ENCODE measurements at regions not wholly inside any gene's neighbourhood (a gene's known extent, or its start where the extent isn't known, plus 50 kb on each side); places are given as distances from the start of the nearest gene placed in this dataset.

- DNase-seq (ENCODE audit: low read depth in 1 of 2, low spot score in 1 of 2) = no peak
- in situ Hi-C loops (cut with HindIII; ENCODE audit: low pct_unique_long_range_greater_than_20kb, low sequenced_read_pairs) = no loop called here
- TF ChIP-seq JUND (IDR thresholded peaks at IDR 0.05; ENCODE audit: low read depth) = no peak
Measured at GRCh38 chr21:18759267-18759666, 355.7 kb upstream of the TMPRSS15 start.

GRCh38 chr21:18759751-18760161 is 356.2 kb upstream of the TMPRSS15 start:
- peak in 1 of 2 experiments; percentile 10 for DNase-seq (ENCODE audit: low read depth in 1 of 2, low spot score in 1 of 2)
- TF ChIP-seq JUND (IDR thresholded peaks at IDR 0.05; ENCODE audit: low read depth) = no peak
- in situ Hi-C loops (cut with HindIII; ENCODE audit: low pct_unique_long_range_greater_than_20kb, low sequenced_read_pairs) = no loop called here

GRCh38 chr21:18760247-18760646 is 356.7 kb upstream of the TMPRSS15 start:
- in situ Hi-C loops (cut with HindIII; ENCODE audit: low pct_unique_long_range_greater_than_20kb, low sequenced_read_pairs) = no loop called here
- TF ChIP-seq JUND (IDR thresholded peaks at IDR 0.05; ENCODE audit: low read depth) = no peak
- peak in 1 of 2 experiments; percentile 75 for DNase-seq (ENCODE audit: low read depth in 1 of 2, low spot score in 1 of 2)

GRCh38 chr21:18764720-18765119 is 361.1 kb upstream of the TMPRSS15 start:
- TF ChIP-seq JUND (IDR thresholded peaks at IDR 0.05; ENCODE audit: low read depth) = no peak
- in situ Hi-C loops (cut with HindIII; ENCODE audit: low pct_unique_long_range_greater_than_20kb, low sequenced_read_pairs) = no loop called here
- DNase-seq (ENCODE audit: low read depth in 1 of 2, low spot score in 1 of 2) = no peak

GRCh38 chr21:18769599-18769998 is 366.0 kb upstream of the TMPRSS15 start:
- TF ChIP-seq JUND (IDR thresholded peaks at IDR 0.05; ENCODE audit: low read depth) = no peak
- in situ Hi-C loops (cut with HindIII; ENCODE audit: low pct_unique_long_range_greater_than_20kb, low sequenced_read_pairs) = no loop called here
- no peak for DNase-seq (ENCODE audit: low read depth in 1 of 2, low spot score in 1 of 2)

- no peak for TF ChIP-seq JUND (IDR thresholded peaks at IDR 0.05; ENCODE audit: low read depth)
- DNase-seq (ENCODE audit: low read depth in 1 of 2, low spot score in 1 of 2) = no peak
- in situ Hi-C loops (cut with HindIII; ENCODE audit: low pct_unique_long_range_greater_than_20kb, low sequenced_read_pairs) = no loop called here
Measured at GRCh38 chr21:18771845-18772380, 368.3 kb upstream of the TMPRSS15 start.

GRCh38 chr21:18772404-18772803 is 368.8 kb upstream of the TMPRSS15 start:
- in situ Hi-C loops (cut with HindIII; ENCODE audit: low pct_unique_long_range_greater_than_20kb, low sequenced_read_pairs) = no loop called here
- no peak for TF ChIP-seq JUND (IDR thresholded peaks at IDR 0.05; ENCODE audit: low read depth)
- no peak for DNase-seq (ENCODE audit: low read depth in 1 of 2, low spot score in 1 of 2)

GRCh38 chr21:18772897-18773296 is 369.3 kb upstream of the TMPRSS15 start:
- in situ Hi-C loops (cut with HindIII; ENCODE audit: low pct_unique_long_range_greater_than_20kb, low sequenced_read_pairs) = no loop called here

GRCh38 chr21:18776936-18777335 is 373.4 kb upstream of the TMPRSS15 start:
- in situ Hi-C loops (cut with HindIII; ENCODE audit: low pct_unique_long_range_greater_than_20kb, low sequenced_read_pairs) = no loop called here
- DNase-seq (ENCODE audit: low read depth in 1 of 2, low spot score in 1 of 2) = no peak
- TF ChIP-seq JUND (IDR thresholded peaks at IDR 0.05; ENCODE audit: low read depth) = no peak

More at GRCh38 chr21:18772897-18773296, 369.3 kb upstream of the TMPRSS15 start:
- TF ChIP-seq JUND (IDR thresholded peaks at IDR 0.05; ENCODE audit: low read depth) = no peak
- no peak for DNase-seq (ENCODE audit: low read depth in 1 of 2, low spot score in 1 of 2)

- in situ Hi-C loops (cut with HindIII; ENCODE audit: low pct_unique_long_range_greater_than_20kb, low sequenced_read_pairs) = no loop called here
- TF ChIP-seq JUND (IDR thresholded peaks at IDR 0.05; ENCODE audit: low read depth) = no peak
Measured at GRCh38 chr21:18782721-18783120, 379.1 kb upstream of the TMPRSS15 start.

GRCh38 chr21:18801468-18801867 is 397.9 kb upstream of the TMPRSS15 start:
- in situ Hi-C loops (cut with HindIII; ENCODE audit: low pct_unique_long_range_greater_than_20kb, low sequenced_read_pairs) = no loop called here
- peak; percentile 4 to 58 for DNase-seq (ENCODE audit: low read depth in 1 of 2, low spot score in 1 of 2)
- TF ChIP-seq JUND (IDR thresholded peaks at IDR 0.05; ENCODE audit: low read depth) = no peak

More at GRCh38 chr21:18782721-18783120, 379.1 kb upstream of the TMPRSS15 start:
- DNase-seq (ENCODE audit: low read depth in 1 of 2, low spot score in 1 of 2) = no peak

GRCh38 chr21:18803624-18804023 is 400.0 kb upstream of the TMPRSS15 start:
- no peak for TF ChIP-seq JUND (IDR thresholded peaks at IDR 0.05; ENCODE audit: low read depth)
- in situ Hi-C loops (cut with HindIII; ENCODE audit: low pct_unique_long_range_greater_than_20kb, low sequenced_read_pairs) = no loop called here
- DNase-seq (ENCODE audit: low read depth in 1 of 2, low spot score in 1 of 2) = no peak

- in situ Hi-C loops (cut with HindIII; ENCODE audit: low pct_unique_long_range_greater_than_20kb, low sequenced_read_pairs) = no loop called here
- DNase-seq (ENCODE audit: low read depth in 1 of 2, low spot score in 1 of 2) = no peak
- no peak for TF ChIP-seq JUND (IDR thresholded peaks at IDR 0.05; ENCODE audit: low read depth)
Measured at GRCh38 chr21:18810136-18810535, 406.6 kb upstream of the TMPRSS15 start.

GRCh38 chr21:18812308-18812707 is 408.7 kb upstream of the TMPRSS15 start:
- in situ Hi-C loops (cut with HindIII; ENCODE audit: low pct_unique_long_range_greater_than_20kb, low sequenced_read_pairs) = no loop called here
- DNase-seq (ENCODE audit: low read depth in 1 of 2, low spot score in 1 of 2) = no peak
- no peak for TF ChIP-seq JUND (IDR thresholded peaks at IDR 0.05; ENCODE audit: low read depth)
